K562 (cell line): ENCODE measurements at regions not wholly inside any gene's neighbourhood (a gene's known extent, or its start where the extent isn't known, plus 50 kb on each side); places are given as distances from the start of the nearest gene placed in this dataset.

Experiments used
- ATAC-seq: fragments of 200-7000 bp; cut with Tn5 transposase; 3 replicates; pipeline ENCODE4 v1.9.1; 2020; ENCODE audit warnings: moderate library complexity
- BruUV-seq: library from RNA; stranded (reverse); fragments of 400-500 nt; replicated peaks from 2 replicates; lab custom pipeline; 2021; lab: Mats Ljungman, UMichigan
- CTCF ChIA-PET: fragments of 300-600 bp; formaldehyde crosslinking; extraction: SDS; loops from one replicate; lab custom pipeline; 2021; ENCODE audit warnings: low intra/inter-chr PET ratio; lab: Yijun Ruan, JAX
- POLR2A ChIA-PET: fragments of 300-600, 350-650 bp; sonication (Branson Sonifier 250); formaldehyde crosslinking; extraction: SDS; loops from one replicate; lab custom pipeline; 2021; ENCODE audit warnings: antibody characterized with exemption, inconsistent platforms; lab: Yijun Ruan, JAX
- DNase-seq, 4 experiments: peaks; one replicate each; pipeline versions ENCODE4 v3.0.0 to v3.0.0-alpha.2; 2011 to 2018; ENCODE audit warnings: low spot score in 3 of 4, mixed read lengths in 3 of 4; ENCODE audit errors: extremely low read depth in 1 of 4
- FAIRE-seq: peaks from 2 replicates; lab custom pipeline; 2011; peaks lifted over from hg19 to GRCh38; lab: Jason Lieb, UNC
- H2AFZ ChIP-seq: 2 replicates; pipeline ENCODE4 v1.6.0; 2011; ENCODE audit warnings: low read depth, low read length, control low read depth, inconsistent platforms
- H3K27ac ChIP-seq: fragments of 200-600 bp; 3 replicates; pipeline ENCODE4 v1.8.0; 2011; ENCODE audit warnings: low read depth, mild to moderate bottlenecking, control low read depth, inconsistent platforms, low read length, moderate library complexity, mixed read lengths; ENCODE audit errors: extremely low read depth
- H3K27me3 ChIP-seq, 2 experiments: fragments of 300-600 bp in 1 of 2; 2 replicates in 1 of 2; 3 replicates in 1 of 2; pipeline versions ENCODE4 v1.6.0 to v1.8.0; 2011; ENCODE audit warnings: inconsistent platforms in 2 of 2, low read length in 2 of 2, mild to moderate bottlenecking in 1 of 2, mixed read lengths in 1 of 2, moderate library complexity in 1 of 2; ENCODE audit not compliant: control insufficient read depth in 2 of 2, insufficient read depth in 2 of 2
- H3K36me3 ChIP-seq: fragments of 300-600 bp; 3 replicates; pipeline ENCODE4 v1.8.0; 2011; ENCODE audit warnings: mild to moderate bottlenecking, low read length, inconsistent platforms; ENCODE audit not compliant: control insufficient read depth, insufficient read depth
- H3K4me1 ChIP-seq, 2 experiments: fragments of 200-600 bp in 1 of 2; replicated peaks in 1 of 2; 2 replicates in 1 of 2; 3 replicates in 1 of 2; pipeline versions ENCODE4 v1.5.1 to v1.8.0; 2011; ENCODE audit warnings: inconsistent platforms in 2 of 2, low read length in 2 of 2, mild to moderate bottlenecking in 1 of 2, mixed read lengths in 1 of 2, moderate library complexity in 1 of 2; ENCODE audit not compliant: control insufficient read depth in 2 of 2, insufficient read depth in 2 of 2
- H3K4me2 ChIP-seq: 2 replicates; pipeline ENCODE4 v1.6.1; 2011; ENCODE audit warnings: low read length, control low read depth, inconsistent platforms, mixed read lengths; ENCODE audit not compliant: insufficient read depth
- H3K4me3 ChIP-seq: fragments of 200-600 bp; sonication (generic), shearing (Covaris generic); 2 replicates; pipeline ENCODE4 v1.5.1; 2016; ENCODE audit warnings: control low read depth, inconsistent platforms
- H3K79me2 ChIP-seq: fragments of 200-600 bp; 3 replicates; pipeline ENCODE4 v1.8.0; 2011; ENCODE audit warnings: low read length, inconsistent platforms; ENCODE audit not compliant: control insufficient read depth, insufficient read depth
- H3K9ac ChIP-seq, 2 experiments: 2 replicates each; pipeline versions ENCODE4 v1.6.0 to v1.6.1; 2011; ENCODE audit warnings: low read depth in 2 of 2, low read length in 2 of 2, control low read depth in 1 of 2, inconsistent platforms in 1 of 2, mild to moderate bottlenecking in 1 of 2, mixed read lengths in 1 of 2; ENCODE audit not compliant: insufficient read depth in 1 of 2
- H3K9me1 ChIP-seq: one replicate; pipeline ENCODE4 v1.6.0; 2011; ENCODE audit warnings: inconsistent platforms, mild to moderate bottlenecking, low read length, moderate library complexity; ENCODE audit not compliant: control insufficient read depth, insufficient read depth
- H3K9me3 ChIP-seq: replicated peaks from 2 replicates; pipeline ENCODE4 v1.5.1; 2011; ENCODE audit warnings: low read depth, low read length, inconsistent platforms; ENCODE audit not compliant: control insufficient read depth, insufficient read depth
- H4K20me1 ChIP-seq: replicated peaks from 2 replicates; pipeline ENCODE4 v1.6.1; 2011; ENCODE audit warnings: low read length, inconsistent platforms, mixed read lengths; ENCODE audit not compliant: control insufficient read depth, insufficient read depth
- CHAMP1 ChIP-seq: fragments of 450-650 bp; IDR thresholded peaks from 2 replicates; pipeline ENCODE4 v1.6.1; 2016; ENCODE audit warnings: mild to moderate bottlenecking
- ESRRB ChIP-seq: fragments of 250-450 bp; sonication (Bioruptor Pico); IDR thresholded peaks from 2 replicates; pipeline ENCODE4 v1.5.0; 2020; ENCODE audit warnings: mild to moderate bottlenecking, moderate library complexity, borderline replicate concordance
- MED1 ChIP-seq: sonication (generic); formaldehyde crosslinking; IDR thresholded peaks from 2 replicates; pipeline ENCODE4 v1.8.1; 2023; ENCODE audit warnings: missing genetic modification reagents, borderline replicate concordance
- PHF8 ChIP-seq: fragments of 200-600 bp; sonication (generic); IDR thresholded peaks from 2 replicates; pipeline ENCODE4 v1.6.1; 2012; ENCODE audit warnings: mixed run types, mild to moderate bottlenecking, inconsistent platforms, low read length, moderate library complexity, borderline replicate concordance
- UBTF ChIP-seq, 2 experiments: IDR thresholded peaks; 2 replicates each; pipeline ENCODE4 v1.6.1; 2012; ENCODE audit warnings: improper control_type of control experiment in 2 of 2, low read depth in 2 of 2, low read length in 2 of 2, borderline replicate concordance in 1 of 2
- ZNF512 ChIP-seq: IDR thresholded peaks from 2 replicates; pipeline ENCODE4 v1.6.1; 2016; ENCODE audit warnings: missing genetic modification characterization, missing compliant biosample characterization
- ZNF589 ChIP-seq: fragments of 200-800 bp; sonication (Bioruptor generic); IDR thresholded peaks from 2 replicates; pipeline ENCODE4 v1.6.1; 2016; ENCODE audit warnings: low read depth, missing genetic modification characterization, missing compliant biosample characterization
- WGBS: fragments of 100-300 bp; shearing (Covaris generic); methylation state at CpG from one replicate; pipeline ENCODE4 v1.1.6; 2016; ENCODE audit warnings: low coverage, mixed read lengths; ENCODE audit not compliant: insufficient coverage; ENCODE audit errors: missing lambda C conversion rate; 5-methylcytosine and 5-hydroxymethylcytosine counted together
- in situ Hi-C: fragments of 300-500 bp; cut with MboI; formaldehyde crosslinking; loops from 4 replicates; pipeline ENCODE4 v1.15.0; 2018; ENCODE audit warnings: inconsistent platforms, mixed read lengths
- intact Hi-C: fragments of 100-400 bp; cut with micrococcal nuclease; formaldehyde crosslinking; loops from 2 replicates; pipeline ENCODE4 v1.14.2; 2022

GRCh38 chr4:153934688-153935017, 145.8 kb upstream of the SFRP2 start:
- FAIRE-seq (no peak), DNase-seq (no peak), ATAC-seq (no peak)
- ChIA-PET POLR2A (interaction anchor here (0.7 kb wide), 1 partner anchor 240 kb away, joined by 3 read pairs; no protein-coding TSS in a partner anchor), CTCF (no interaction called here)
- H3K9me1 ChIP-seq = no peaks in the 10 kb centered on the region
- H3K4me2 ChIP-seq = no peak overlapping the region
- peaks cover 0 to 9% of the 10 kb centered on the region in 2 experiments; a peak in 1 of 5 replicates for H3K27me3 ChIP-seq
- intact Hi-C loops = no loop called here
- H3K4me1 ChIP-seq = peaks cover 0 to 5% of the 10 kb centered on the region in 2 experiments; a peak in 1 of 5 replicates
- no peak for TF ChIP-seq ZNF589 (CRISPR knock-in tag)
- TF ChIP-seq UBTF (IDR thresholded peaks at IDR 0.05; ENCODE audit: borderline replicate concordance in 1 of 2, low read depth in 2 of 2, low read length in 2 of 2) = no peak
- no peak for TF ChIP-seq ESRRB (CRISPR knock-in tag)
- TF ChIP-seq PHF8 = no peak
- TF ChIP-seq MED1 (CRISPR knock-in tag) = no peak
- TF ChIP-seq CHAMP1 = no peak
- no peak for TF ChIP-seq ZNF512 (tag)
- no peaks in the 10 kb centered on the region; the same call in 1 of the 2 replicates for H4K20me1 ChIP-seq
- 4% methylated on average over 3 of the region's 3 CpGs for WGBS
- H3K9ac ChIP-seq = no peak overlapping the region
- in situ Hi-C loops = no loop called here
- peak overlapping the region; percentile 20; the same call in 1 of the 2 replicates for H2AFZ ChIP-seq
- H3K79me2 ChIP-seq = no peaks in the 10 kb centered on the region
- H3K27ac ChIP-seq = no peak overlapping the region
- no peaks in the 10 kb centered on the region for H3K9me3 ChIP-seq
- H3K36me3 ChIP-seq = no peaks in the 10 kb centered on the region
- BruUV-seq = no TSS peak
- no peak overlapping the region for H3K4me3 ChIP-seq
